ENCODE measurements at regions not wholly inside any gene's neighbourhood (a gene's known extent, or its start where the extent isn't known, plus 50 kb on each side); places are given as distances from the start of the nearest gene placed in this dataset.
A peak's percentile ranks its signal among the peaks of the same experiment; 100 is the strongest.
"Not testable (repeated sequence)": the region's sequence is repeated elsewhere in the genome, so short reads cannot be mapped to it uniquely, and the experiment has no call there.

GRCh38 chr5:168097876-168098653 lies 193.4 kb upstream of the WWC1 start:
- Histone ChIP-seq H2AFZ (ENCODE audit: low read depth, low read length) (no peak overlapping the region), H3K9me3 (ENCODE audit: control insufficient read depth, low read length) (no peaks in the 10 kb centered on the region), H2BK12ac (ENCODE audit: low read length in 2 of 2) (no peak overlapping the region), H4K91ac (ENCODE audit: low read length) (no peak overlapping the region), H3K27me3 (ENCODE audit: control insufficient read depth in 1 of 2, insufficient read depth in 1 of 2, low read length in 2 of 2) (peaks cover 0 to 15% of the 10 kb centered on the region in 2 experiments), H3K4ac (ENCODE audit: low read depth in 1 of 2, low read length in 2 of 2) (no peak overlapping the region), H3K79me1 (replicated peaks; ENCODE audit: low read length, poor library complexity, severe bottlenecking) (peaks cover 1% of the 10 kb centered on the region), H3K4me1 (ENCODE audit: control insufficient read depth, insufficient read depth, low read depth, low read length) (peaks cover 7% of the 10 kb centered on the region), H3K14ac (ENCODE audit: low read length in 2 of 2) (no peak overlapping the region), H2AK5ac (ENCODE audit: low read length, severe bottlenecking) (peak overlapping the region; percentile 57), H3K36me3 (ENCODE audit: control insufficient read depth in 1 of 2, insufficient read depth in 2 of 2, low read depth in 1 of 2, low read length in 2 of 2) (peaks cover 0 to 6% of the 10 kb centered on the region in 2 experiments), H3K27ac (ENCODE audit: low read length, poor library complexity, severe bottlenecking) (peak overlapping the region; percentile 53), H2BK120ac (ENCODE audit: low read depth, low read length) (no peak overlapping the region), H2BK5ac (ENCODE audit: low read depth, low read length, poor library complexity, severe bottlenecking) (no peak overlapping the region), H4K8ac (ENCODE audit: low read length) (no peak overlapping the region), H3K18ac (ENCODE audit: low read depth in 1 of 2, low read length in 2 of 2) (no peak overlapping the region), H3K9ac (ENCODE audit: low read length) (no peak overlapping the region), H3K23ac (ENCODE audit: low read length in 2 of 2) (no peak overlapping the region), H3K4me2 (ENCODE audit: low read length, poor library complexity, severe bottlenecking) (no peak overlapping the region), H3K4me3 (ENCODE audit: insufficient read depth in 1 of 2, low read depth in 1 of 2, low read length in 2 of 2) (no peak overlapping the region), H2BK15ac (ENCODE audit: low read depth, poor library complexity, severe bottlenecking) (no peak overlapping the region)
- 89% methylated on average over 11 of the region's 12 CpGs for WGBS
- DNase-seq: no peak

- Histone ChIP-seq H2BK15ac (ENCODE audit: low read depth, poor library complexity, severe bottlenecking) (no peak overlapping the region), H3K27me3 (ENCODE audit: control insufficient read depth in 1 of 2, insufficient read depth in 1 of 2, low read length in 2 of 2) (peaks cover 0 to 10% of the 10 kb centered on the region in 2 experiments), H3K4ac (ENCODE audit: low read depth in 1 of 2, low read length in 2 of 2) (no peak overlapping the region), H3K27ac (ENCODE audit: low read length, poor library complexity, severe bottlenecking) (no peak overlapping the region), H2BK120ac (ENCODE audit: low read depth, low read length) (no peak overlapping the region), H3K4me3 (ENCODE audit: insufficient read depth in 1 of 2, low read depth in 1 of 2, low read length in 2 of 2) (no peak overlapping the region), H3K9me3 (ENCODE audit: control insufficient read depth, low read length) (no peaks in the 10 kb centered on the region), H3K79me1 (replicated peaks; ENCODE audit: low read length, poor library complexity, severe bottlenecking) (no peaks in the 10 kb centered on the region), H4K91ac (ENCODE audit: low read length) (no peak overlapping the region), H4K8ac (ENCODE audit: low read length) (no peak overlapping the region), H3K14ac (ENCODE audit: low read length in 2 of 2) (no peak overlapping the region), H2AFZ (ENCODE audit: low read depth, low read length) (no peak overlapping the region), H2BK5ac (ENCODE audit: low read depth, low read length, poor library complexity, severe bottlenecking) (no peak overlapping the region), H2BK12ac (ENCODE audit: low read length in 2 of 2) (no peak overlapping the region), H3K36me3 (ENCODE audit: control insufficient read depth in 1 of 2, insufficient read depth in 2 of 2, low read depth in 1 of 2, low read length in 2 of 2) (peaks cover 0 to 9% of the 10 kb centered on the region in 2 experiments), H3K23ac (ENCODE audit: low read length in 2 of 2) (no peak overlapping the region), H3K9ac (ENCODE audit: low read length) (no peak overlapping the region), H3K4me1 (ENCODE audit: control insufficient read depth, insufficient read depth, low read depth, low read length) (peaks cover 17% of the 10 kb centered on the region), H3K18ac (ENCODE audit: low read depth in 1 of 2, low read length in 2 of 2) (no peak overlapping the region), H2AK5ac (ENCODE audit: low read length, severe bottlenecking) (no peak overlapping the region), H3K4me2 (ENCODE audit: low read length, poor library complexity, severe bottlenecking) (no peak overlapping the region)
- no peak for DNase-seq
- WGBS: 94% methylated on average over 8 of the region's 8 CpGs
Observed at GRCh38 chr5:168101352-168101751, 190.1 kb upstream of the WWC1 start.

GRCh38 chr5:168103018-168103417 lies 188.4 kb upstream of the WWC1 start:
- H3K4ac ChIP-seq (ENCODE audit: low read depth in 1 of 2, low read length in 2 of 2): not testable (repeated sequence)
- WGBS: 95% methylated on average over 6 of the region's 6 CpGs

GRCh38 chr5:168104350-168104749 lies 187.1 kb upstream of the WWC1 start:
- Histone ChIP-seq H3K27me3 (ENCODE audit: control insufficient read depth in 1 of 2, insufficient read depth in 1 of 2, low read length in 2 of 2) (peaks cover 0 to 3% of the 10 kb centered on the region in 2 experiments), H2AK5ac (ENCODE audit: low read length, severe bottlenecking) (peak overlapping the region; percentile 26), H3K18ac (ENCODE audit: low read depth in 1 of 2, low read length in 2 of 2) (no peak overlapping the region), H4K8ac (ENCODE audit: low read length) (no peak overlapping the region), H3K4me3 (ENCODE audit: insufficient read depth in 1 of 2, low read depth in 1 of 2, low read length in 2 of 2) (no peak overlapping the region), H2BK5ac (ENCODE audit: low read depth, low read length, poor library complexity, severe bottlenecking) (no peak overlapping the region), H3K23ac (ENCODE audit: low read length in 2 of 2) (no peak overlapping the region), H3K4ac (ENCODE audit: low read depth in 1 of 2, low read length in 2 of 2) (no peak overlapping the region), H2BK15ac (ENCODE audit: low read depth, poor library complexity, severe bottlenecking) (no peak overlapping the region), H3K9ac (ENCODE audit: low read length) (no peak overlapping the region), H3K4me1 (ENCODE audit: control insufficient read depth, insufficient read depth, low read depth, low read length) (peaks cover 17% of the 10 kb centered on the region), H3K14ac (ENCODE audit: low read length in 2 of 2) (no peak overlapping the region), H2BK120ac (ENCODE audit: low read depth, low read length) (no peak overlapping the region), H3K36me3 (ENCODE audit: control insufficient read depth in 1 of 2, insufficient read depth in 2 of 2, low read depth in 1 of 2, low read length in 2 of 2) (peaks cover 0 to 12% of the 10 kb centered on the region in 2 experiments), H3K4me2 (ENCODE audit: low read length, poor library complexity, severe bottlenecking) (no peak overlapping the region), H3K9me3 (ENCODE audit: control insufficient read depth, low read length) (no peaks in the 10 kb centered on the region), H2AFZ (ENCODE audit: low read depth, low read length) (no peak overlapping the region), H2BK12ac (ENCODE audit: low read length in 2 of 2) (no peak overlapping the region), H3K27ac (ENCODE audit: low read length, poor library complexity, severe bottlenecking) (peak overlapping the region; percentile 30), H4K91ac (ENCODE audit: low read length) (no peak overlapping the region), H3K79me1 (replicated peaks; ENCODE audit: low read length, poor library complexity, severe bottlenecking) (peaks cover 2% of the 10 kb centered on the region)
- 80% methylated on average over 12 of the region's 12 CpGs for WGBS
- no peak for DNase-seq

More at GRCh38 chr5:168103018-168103417, 188.4 kb upstream of the WWC1 start:
- not testable (repeated sequence) for H3K9me3 ChIP-seq (ENCODE audit: control insufficient read depth, low read length); H3K9ac ChIP-seq (ENCODE audit: low read length); DNase-seq; H3K4me3 ChIP-seq (ENCODE audit: insufficient read depth in 1 of 2, low read depth in 1 of 2, low read length in 2 of 2); H3K36me3 ChIP-seq (ENCODE audit: control insufficient read depth in 1 of 2, insufficient read depth in 2 of 2, low read depth in 1 of 2, low read length in 2 of 2); H4K91ac ChIP-seq (ENCODE audit: low read length); H2AK5ac ChIP-seq (ENCODE audit: low read length, severe bottlenecking); H2BK12ac ChIP-seq (ENCODE audit: low read length in 2 of 2); H3K23ac ChIP-seq (ENCODE audit: low read length in 2 of 2); H2BK5ac ChIP-seq (ENCODE audit: low read depth, low read length, poor library complexity, severe bottlenecking); H3K27me3 ChIP-seq (ENCODE audit: control insufficient read depth in 1 of 2, insufficient read depth in 1 of 2, low read length in 2 of 2); H2BK120ac ChIP-seq (ENCODE audit: low read depth, low read length); H3K79me1 ChIP-seq (replicated peaks; ENCODE audit: low read length, poor library complexity, severe bottlenecking); H3K18ac ChIP-seq (ENCODE audit: low read depth in 1 of 2, low read length in 2 of 2); H3K4me2 ChIP-seq (ENCODE audit: low read length, poor library complexity, severe bottlenecking); H4K8ac ChIP-seq (ENCODE audit: low read length); H2BK15ac ChIP-seq (ENCODE audit: low read depth, poor library complexity, severe bottlenecking); H3K14ac ChIP-seq (ENCODE audit: low read length in 2 of 2); H2AFZ ChIP-seq (ENCODE audit: low read depth, low read length); H3K27ac ChIP-seq (ENCODE audit: low read length, poor library complexity, severe bottlenecking)
- peaks cover 18% of the 10 kb centered on the region for H3K4me1 ChIP-seq (ENCODE audit: control insufficient read depth, insufficient read depth, low read depth, low read length)
